C4-2B (cell line): ENCODE measurements at regions not wholly inside any gene's neighbourhood (a gene's known extent, or its start where the extent isn't known, plus 50 kb on each side); places are given as distances from the start of the nearest gene placed in this dataset.
"Not testable (repeated sequence)": the region's sequence is repeated elsewhere in the genome, so short reads cannot be mapped to it uniquely, and the experiment has no call there.

Experiments used
- H3K27ac ChIP-seq: fragments of 450-650 bp; 2 replicates; pipeline ENCODE4 v1.5.1; 2017
- ZFX ChIP-seq: fragments of 450-650 bp; IDR thresholded peaks from 2 replicates; pipeline ENCODE4 v1.6.1; 2017
- TF ChIP-seq, protein P1 (sequence below): fragments of 450-650 bp; conservative IDR thresholded peaks from 2 replicates; pipeline ENCODE4 v1.5.1; 2017; ENCODE audit warnings: mild to moderate bottlenecking

- TF ChIP-seq, protein P1, sequence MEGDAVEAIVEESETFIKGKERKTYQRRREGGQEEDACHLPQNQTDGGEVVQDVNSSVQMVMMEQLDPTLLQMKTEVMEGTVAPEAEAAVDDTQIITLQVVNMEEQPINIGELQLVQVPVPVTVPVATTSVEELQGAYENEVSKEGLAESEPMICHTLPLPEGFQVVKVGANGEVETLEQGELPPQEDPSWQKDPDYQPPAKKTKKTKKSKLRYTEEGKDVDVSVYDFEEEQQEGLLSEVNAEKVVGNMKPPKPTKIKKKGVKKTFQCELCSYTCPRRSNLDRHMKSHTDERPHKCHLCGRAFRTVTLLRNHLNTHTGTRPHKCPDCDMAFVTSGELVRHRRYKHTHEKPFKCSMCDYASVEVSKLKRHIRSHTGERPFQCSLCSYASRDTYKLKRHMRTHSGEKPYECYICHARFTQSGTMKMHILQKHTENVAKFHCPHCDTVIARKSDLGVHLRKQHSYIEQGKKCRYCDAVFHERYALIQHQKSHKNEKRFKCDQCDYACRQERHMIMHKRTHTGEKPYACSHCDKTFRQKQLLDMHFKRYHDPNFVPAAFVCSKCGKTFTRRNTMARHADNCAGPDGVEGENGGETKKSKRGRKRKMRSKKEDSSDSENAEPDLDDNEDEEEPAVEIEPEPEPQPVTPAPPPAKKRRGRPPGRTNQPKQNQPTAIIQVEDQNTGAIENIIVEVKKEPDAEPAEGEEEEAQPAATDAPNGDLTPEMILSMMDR = no peak
- no peak for TF ChIP-seq ZFX
Observed at GRCh38 chr1:187744665-187745064, 915.9 kb downstream of the PLA2G4A start.

DNA sequence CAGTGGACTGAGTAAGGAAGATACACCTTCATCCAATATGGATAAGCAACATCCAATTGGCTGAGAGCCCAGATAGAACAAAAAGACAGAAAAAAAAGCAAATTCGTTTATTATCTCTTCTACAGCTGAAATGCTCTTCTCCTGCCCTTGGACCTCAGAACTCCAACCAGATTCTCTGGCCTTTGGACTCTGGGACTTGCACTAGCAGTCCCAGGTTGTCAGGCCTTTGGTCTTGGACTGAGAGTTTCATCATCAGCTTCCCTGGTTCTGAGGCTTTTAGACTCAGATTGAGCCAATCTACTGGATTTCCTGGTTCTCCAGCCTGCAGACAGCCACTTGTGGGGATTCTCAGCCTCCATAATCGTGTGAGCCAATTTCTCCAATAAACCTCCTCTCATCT, 926.8 kb downstream of the PLA2G4A start:
- TF ChIP-seq, protein P1 = no peak
- H3K27ac ChIP-seq = no peak overlapping the region

More at GRCh38 chr1:187744665-187745064, 915.9 kb downstream of the PLA2G4A start:
- H3K27ac ChIP-seq = no peak overlapping the region

DNA sequence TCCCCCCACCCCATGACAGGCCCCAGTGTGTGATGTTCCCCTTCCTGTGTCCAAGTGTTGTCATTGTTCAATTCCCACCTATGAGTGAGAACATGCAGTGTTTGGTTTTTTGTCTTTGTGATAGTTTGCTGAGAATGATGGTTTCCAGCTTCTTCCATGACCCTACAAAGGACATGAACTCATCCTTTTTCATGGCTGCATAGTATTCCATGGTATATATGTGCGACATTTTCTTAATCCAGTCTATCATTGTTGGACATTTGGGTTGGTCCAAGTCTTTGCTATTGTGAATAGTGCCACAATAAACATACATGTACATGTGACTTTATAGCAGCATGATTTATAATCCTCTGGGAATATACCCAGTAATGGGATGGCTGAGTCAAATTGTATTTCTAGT, 927.9 kb downstream of the PLA2G4A start:
- H3K27ac ChIP-seq = not testable (repeated sequence)

DNA sequence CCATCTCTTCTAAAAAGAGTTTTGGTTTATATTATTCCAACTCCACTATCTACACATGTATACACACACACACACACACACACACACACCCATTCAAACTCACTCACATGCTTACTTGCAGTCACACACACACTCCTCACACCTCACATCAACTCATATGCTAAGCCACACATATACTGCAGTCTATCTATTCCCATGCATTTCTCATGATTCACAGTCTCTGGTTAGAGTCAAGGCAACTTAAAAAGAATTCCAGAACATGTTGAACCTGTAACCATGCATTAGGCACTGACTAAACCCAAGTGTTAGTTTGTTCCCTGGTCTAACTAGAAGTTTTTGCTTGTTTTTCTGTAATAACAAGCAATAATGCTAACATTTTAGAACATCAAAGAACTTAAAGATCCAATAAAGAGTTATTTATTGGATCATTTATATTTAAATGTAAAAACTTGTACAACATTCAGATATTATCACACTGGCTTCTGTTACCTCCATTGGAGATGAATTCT, 931.1 kb downstream of the PLA2G4A start:
- TF ChIP-seq, protein P1 = no peak
- no peak for TF ChIP-seq ZFX
- no peak overlapping the region for H3K27ac ChIP-seq

- TF ChIP-seq ZFX = no peak
- H3K27ac ChIP-seq = no peak overlapping the region
Observed at GRCh38 chr1:187762118-187762517, 933.4 kb downstream of the PLA2G4A start.

DNA sequence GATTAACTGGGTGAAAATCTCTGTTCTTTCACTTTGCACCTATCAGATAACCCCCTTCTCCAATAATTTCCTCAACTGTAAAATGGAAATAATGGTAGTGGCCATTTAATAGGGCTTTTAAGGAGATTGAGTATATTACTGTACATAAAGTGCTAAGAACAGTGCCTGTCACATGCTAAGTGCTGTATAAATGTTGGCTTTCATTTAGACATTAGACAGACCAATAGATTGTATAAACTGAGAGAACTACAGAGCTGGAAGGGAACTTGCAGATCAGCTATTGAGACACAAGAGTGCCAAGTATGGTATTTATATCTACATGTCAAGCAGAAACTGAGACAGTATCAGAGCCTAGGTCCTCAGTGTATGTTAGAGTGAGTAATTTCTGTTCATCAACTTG, 934.7 kb downstream of the PLA2G4A start:
- no peak overlapping the region for H3K27ac ChIP-seq
- TF ChIP-seq, protein P1 = no peak
- no peak for TF ChIP-seq ZFX

DNA sequence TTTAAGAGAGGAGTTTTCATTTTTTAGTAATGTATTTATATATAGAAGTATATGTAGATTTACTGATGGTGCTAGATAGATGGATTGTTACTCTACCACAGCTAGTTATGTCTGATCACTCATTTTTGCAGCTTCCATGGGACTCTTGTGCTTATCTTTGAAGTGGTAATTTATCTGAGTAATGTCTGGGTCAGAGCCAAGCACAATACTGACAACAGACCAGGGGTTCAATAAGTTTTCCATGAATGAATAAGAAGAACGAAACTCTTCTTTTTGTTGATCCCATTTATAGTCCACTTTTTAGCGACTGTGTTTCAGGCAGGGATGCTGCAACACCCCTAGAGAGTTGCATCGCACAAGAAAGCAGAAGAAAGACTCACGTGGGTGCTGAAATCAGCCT, 935.2 kb downstream of the PLA2G4A start:
- H3K27ac ChIP-seq = no peak overlapping the region
- TF ChIP-seq ZFX = no peak
- TF ChIP-seq, protein P1 = no peak

DNA sequence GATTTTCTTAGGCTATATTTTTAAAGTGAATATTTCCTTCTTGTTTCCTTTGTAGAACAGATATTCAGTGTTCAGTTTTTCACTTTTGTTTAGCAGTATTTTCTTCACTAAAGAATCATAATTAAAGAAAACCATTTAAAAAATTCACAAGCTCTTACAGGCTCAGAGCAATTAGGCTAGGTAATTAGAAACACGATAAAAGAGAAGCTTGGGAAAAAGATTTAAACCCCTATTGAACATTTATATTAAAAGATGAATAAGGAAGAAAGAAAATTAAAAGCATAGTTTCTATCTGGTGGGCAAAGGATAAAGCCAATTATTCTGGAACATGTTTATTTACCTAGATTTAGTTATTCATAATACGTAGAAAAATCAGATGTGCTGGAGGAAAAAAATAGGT, 942.6 kb downstream of the PLA2G4A start:
- no peak overlapping the region for H3K27ac ChIP-seq
- no peak for TF ChIP-seq ZFX
- TF ChIP-seq, protein P1 = no peak

GRCh38 chr1:187773168-187773567, 944.4 kb downstream of the PLA2G4A start:
- TF ChIP-seq, protein P1 = no peak
- no peak for TF ChIP-seq ZFX
- peak overlapping the region; percentile 10; the same call in 1 of the 2 replicates for H3K27ac ChIP-seq
